Esophagus muscularis mucosa (tissue), 4 donors: ENCODE measurements at regions not wholly inside any gene's neighbourhood (a gene's known extent, or its start where the extent isn't known, plus 50 kb on each side); places are given as distances from the start of the nearest gene placed in this dataset.

Experiments
- DNase-seq: peaks from one replicate; pipeline ENCODE4 v3.0.0-alpha.2; 2017; ENCODE audit errors: extremely low spot score
- H3K27ac ChIP-seq, 4 donors: fragments of 200-600 bp; sonication (generic); replicated peaks in 1 of 4; 1 replicate in 3 of 4; 2 replicates in 1 of 4; pipeline ENCODE4 v1.5.1; 2016 to 2019; ENCODE audit warnings: mild to moderate bottlenecking in 1 of 4
- H3K27me3 ChIP-seq, 4 donors: fragments of 200-600 bp; sonication (generic); one replicate each; pipeline versions ENCODE4 v1.5.1 to v1.6.0; 2016 to 2019
- H3K36me3 ChIP-seq, 4 donors: fragments of 200-600 bp; sonication (generic); one replicate each; pipeline ENCODE4 v1.5.1; 2016 to 2019
- H3K4me1 ChIP-seq, 4 donors: fragments of 200-600 bp; sonication (generic); one replicate each; pipeline ENCODE4 v1.5.1; 2016 to 2019
- H3K4me3 ChIP-seq, 4 donors: fragments of 200-600 bp; sonication (generic); 1 replicate in 2 of 4; 2 replicates in 2 of 4; pipeline ENCODE4 v1.5.1; 2016 to 2019; ENCODE audit warnings: mild to moderate bottlenecking in 4 of 4, moderate library complexity in 1 of 4
- H3K9me3 ChIP-seq, 4 donors: fragments of 200-600 bp; sonication (generic); 1 replicate in 3 of 4; 2 replicates in 1 of 4; pipeline ENCODE4 v1.5.1; 2016 to 2019
- CTCF ChIP-seq, 3 experiments: fragments of 200-600 bp in 2 of 3; fragments of 450-650 bp in 1 of 3; sonication (generic) in 2 of 3; IDR thresholded peaks; one replicate each; pipeline ENCODE4 v1.5.1; 2017 to 2019; ENCODE audit warnings: antibody characterized with exemption in 3 of 3, mild to moderate bottlenecking in 2 of 3, moderate library complexity in 1 of 3
- EP300 ChIP-seq: sonication (generic); formaldehyde crosslinking; IDR thresholded peaks from one replicate; pipeline ENCODE4 v1.6.1; 2017; ENCODE audit warnings: antibody characterized with exemption
- POLR2A ChIP-seq: fragments of 450-650 bp; IDR thresholded peaks from one replicate; pipeline ENCODE4 v1.6.1; 2017; ENCODE audit warnings: antibody characterized with exemption, moderate library complexity, mild to moderate bottlenecking, low read depth
- POLR2AphosphoS5 ChIP-seq, 2 donors: sonication (generic); formaldehyde crosslinking; IDR thresholded peaks; one replicate each; pipeline ENCODE4 v1.6.1; 2017; ENCODE audit warnings: antibody characterized with exemption in 2 of 2
- WGBS: methylation state at CpG from one replicate; pipeline ENCODE4 v1.1.5; 2018; 5-methylcytosine and 5-hydroxymethylcytosine counted together
- intact Hi-C: fragments of 100-400 bp; cut with DNase I; formaldehyde crosslinking; loops from one replicate; pipeline ENCODE4 v1.15.1; 2023

- 93% methylated on average over 4 of the region's 4 CpGs for WGBS
Observed at GRCh38 chr13:22134261-22134660, 463.4 kb downstream of the FGF9 start.

GRCh38 chr13:22135446-22135845 is 464.6 kb downstream of the FGF9 start:
- intact Hi-C loops: no loop called here
- no peak overlapping the region for H3K27ac ChIP-seq
- no peaks in the 10 kb centered on the region for H3K36me3 ChIP-seq
- DNase-seq: no peak
- H3K9me3 ChIP-seq: no peaks in the 10 kb centered on the region
- H3K4me1 ChIP-seq: no peaks in the 10 kb centered on the region
- WGBS: 51% methylated on average over 6 of the region's 6 CpGs
- no peak overlapping the region for H3K4me3 ChIP-seq
- H3K27me3 ChIP-seq: peaks cover 0 to 2% (median 0%) of the 10 kb centered on the region in 4 donors
- TF ChIP-seq CTCF (IDR thresholded peaks at IDR 0.05) (no peak), POLR2A (no peak), POLR2AphosphoS5 (IDR thresholded peaks at IDR 0.05) (no peak), EP300 (no peak)

More at GRCh38 chr13:22134261-22134660, 463.4 kb downstream of the FGF9 start:
- Histone ChIP-seq H3K27ac (no peak overlapping the region), H3K9me3 (peaks cover 0 to 6% (median 2%) of the 10 kb centered on the region in 4 donors), H3K4me1 (no peaks in the 10 kb centered on the region), H3K4me3 (no peak overlapping the region), H3K36me3 (no peaks in the 10 kb centered on the region), H3K27me3 (peaks cover 0 to 1% (median 0%) of the 10 kb centered on the region in 4 donors)
- TF ChIP-seq POLR2A: no peak
- TF ChIP-seq POLR2AphosphoS5 (IDR thresholded peaks at IDR 0.05): no peak
- no peak for TF ChIP-seq EP300
- no peak for TF ChIP-seq CTCF (IDR thresholded peaks at IDR 0.05)
- intact Hi-C loops: no loop called here
- DNase-seq: no peak

- TF ChIP-seq EP300 (no peak), POLR2A (no peak), CTCF (IDR thresholded peaks at IDR 0.05) (no peak), POLR2AphosphoS5 (IDR thresholded peaks at IDR 0.05) (no peak)
- 77% methylated on average over 4 of the region's 4 CpGs for WGBS
- Histone ChIP-seq H3K9me3 (no peaks in the 10 kb centered on the region), H3K27ac (no peak overlapping the region), H3K4me1 (no peaks in the 10 kb centered on the region), H3K36me3 (no peaks in the 10 kb centered on the region), H3K4me3 (no peak overlapping the region), H3K27me3 (peaks cover 0 to 4% (median 0%) of the 10 kb centered on the region in 4 donors)
- intact Hi-C loops: no loop called here
- DNase-seq: no peak
Observed at GRCh38 chr13:22137361-22138050, 466.6 kb downstream of the FGF9 start.

GRCh38 chr13:22138947-22139346 is 468.1 kb downstream of the FGF9 start:
- H3K4me1 ChIP-seq: no peaks in the 10 kb centered on the region
- intact Hi-C loops: no loop called here
- WGBS: 86% methylated on average over 8 of the region's 8 CpGs
- H3K27me3 ChIP-seq: peaks cover 0 to 4% (median 0%) of the 10 kb centered on the region in 4 donors
- no peaks in the 10 kb centered on the region for H3K36me3 ChIP-seq
- H3K4me3 ChIP-seq: no peak overlapping the region
- TF ChIP-seq CTCF (IDR thresholded peaks at IDR 0.05) (no peak), EP300 (no peak), POLR2A (no peak), POLR2AphosphoS5 (IDR thresholded peaks at IDR 0.05) (no peak)
- H3K27ac ChIP-seq: no peak overlapping the region
- DNase-seq: no peak
- H3K9me3 ChIP-seq: no peaks in the 10 kb centered on the region

GRCh38 chr13:22141716-22142115 is 470.8 kb downstream of the FGF9 start:
- no peak for DNase-seq
- Histone ChIP-seq H3K27ac (no peak overlapping the region), H3K27me3 (peaks cover 0 to 4% (median 0%) of the 10 kb centered on the region in 4 donors), H3K4me3 (no peak overlapping the region), H3K9me3 (no peaks in the 10 kb centered on the region), H3K4me1 (no peaks in the 10 kb centered on the region), H3K36me3 (no peaks in the 10 kb centered on the region)
- intact Hi-C loops: no loop called here
- WGBS: 64% methylated on average over 1 of the region's 1 CpG
- TF ChIP-seq POLR2A (no peak), CTCF (IDR thresholded peaks at IDR 0.05) (no peak), POLR2AphosphoS5 (IDR thresholded peaks at IDR 0.05) (no peak), EP300 (no peak)
